Endothelial cell of umbilical vein (primary cell): ENCODE measurements at regions not wholly inside any gene's neighbourhood (a gene's known extent, or its start where the extent isn't known, plus 50 kb on each side); places are given as distances from the start of the nearest gene placed in this dataset.

ENCODE experiments used
- BruUV-seq: library from RNA; stranded (reverse); fragments of 400-500 nt; replicated peaks from 2 replicates; lab custom pipeline; 2021; lab: Mats Ljungman, UMichigan
- CTCF ChIA-PET: fragments of 300-600, 350-600 bp; sonication (Branson Sonifier 250); formaldehyde crosslinking; loops from one replicate; lab custom pipeline; 2021; ENCODE audit warnings: antibody characterized with exemption, inconsistent platforms; lab: Charles Lee
- POLR2A ChIA-PET: fragments of 300-600, 350-600 bp; sonication (Branson Sonifier 250); formaldehyde crosslinking; loops from one replicate; lab custom pipeline; 2021; ENCODE audit warnings: antibody characterized with exemption, inconsistent platforms; lab: Charles Lee
- DNase-seq: peaks from one replicate; pipeline ENCODE4 v3.0.0-alpha.2; 2011; ENCODE audit warnings: low read depth, low spot score
- FAIRE-seq: peaks from 2 replicates; lab custom pipeline; 2011; peaks lifted over from hg19 to GRCh38; lab: Jason Lieb, UNC
- H2AFZ ChIP-seq: 2 replicates; pipeline ENCODE4 v1.6.0; 2012; ENCODE audit warnings: low read depth, low read length, control low read depth, inconsistent platforms
- H3K27ac ChIP-seq: 2 replicates; pipeline ENCODE4 v1.5.1; 2011; ENCODE audit warnings: low read depth, mild to moderate bottlenecking, control low read depth, low read length, moderate library complexity; ENCODE audit not compliant: insufficient read depth
- H3K27me3 ChIP-seq, 2 experiments: 2 replicates each; pipeline versions ENCODE4 v1.6.0 to v1.6.1; 2011; ENCODE audit warnings: low read length in 2 of 2, mixed read lengths in 1 of 2; ENCODE audit not compliant: control insufficient read depth in 2 of 2, insufficient read depth in 2 of 2
- H3K36me3 ChIP-seq, 2 experiments: 2 replicates in 1 of 2; 3 replicates in 1 of 2; pipeline ENCODE4 v1.5.1; 2011; ENCODE audit warnings: low read length in 2 of 2, mild to moderate bottlenecking in 1 of 2, moderate library complexity in 1 of 2; ENCODE audit not compliant: control insufficient read depth in 2 of 2, insufficient read depth in 2 of 2; ENCODE audit errors: extremely low read depth in 1 of 2
- H3K4me1 ChIP-seq: 3 replicates; pipeline ENCODE4 v1.5.1; 2011; ENCODE audit warnings: mild to moderate bottlenecking, low read length; ENCODE audit not compliant: control insufficient read depth, insufficient read depth; ENCODE audit errors: extremely low read depth
- H3K4me2 ChIP-seq: 2 replicates; pipeline ENCODE4 v1.6.1; 2011; ENCODE audit warnings: low read length, control low read depth, mixed read lengths; ENCODE audit not compliant: insufficient read depth
- H3K4me3 ChIP-seq, 3 experiments: fragments of 200-600 bp in 1 of 3; sonication (generic), shearing (Covaris generic) in 1 of 3; replicated peaks in 1 of 3; 2 replicates each; pipeline ENCODE4 v1.5.1; 2011 to 2016; ENCODE audit warnings: control low read depth in 3 of 3, low read length in 3 of 3, mild to moderate bottlenecking in 2 of 3, inconsistent platforms in 1 of 3, low read depth in 1 of 3, moderate library complexity in 1 of 3; ENCODE audit not compliant: insufficient read depth in 1 of 3
- H3K79me2 ChIP-seq: 2 replicates; pipeline ENCODE4 v1.6.0; 2012; ENCODE audit warnings: low read length, inconsistent platforms; ENCODE audit not compliant: control insufficient read depth, insufficient read depth
- H3K9ac ChIP-seq: replicated peaks from 2 replicates; pipeline ENCODE3; 2011; ENCODE audit warnings: low read length, control low read depth; ENCODE audit not compliant: insufficient read depth; ENCODE audit errors: extremely low read depth
- H3K9me1 ChIP-seq: replicated peaks from 3 replicates; pipeline ENCODE4 v1.6.0; 2011; ENCODE audit warnings: mild to moderate bottlenecking, low read length; ENCODE audit not compliant: control insufficient read depth, insufficient read depth; ENCODE audit errors: extremely low read depth
- H3K9me3 ChIP-seq: replicated peaks from 2 replicates; pipeline ENCODE4 v1.5.1; 2012; ENCODE audit warnings: low read length, inconsistent platforms; ENCODE audit not compliant: control insufficient read depth, insufficient read depth
- H4K20me1 ChIP-seq: replicated peaks from 2 replicates; pipeline ENCODE3; 2011; ENCODE audit warnings: mild to moderate bottlenecking, low read length; ENCODE audit not compliant: control insufficient read depth, insufficient read depth; ENCODE audit errors: extremely low read depth
- CTCF ChIP-seq, 2 donors: IDR thresholded peaks; 1 replicate in 1 of 2; 2 replicates in 1 of 2; pipeline ENCODE4 v1.5.1; 2011; ENCODE audit warnings: low read length in 2 of 2, mild to moderate bottlenecking in 2 of 2, moderate library complexity in 2 of 2, control low read depth in 1 of 2, inconsistent platforms in 1 of 2, low read depth in 1 of 2; ENCODE audit not compliant: insufficient read depth in 1 of 2; ENCODE audit errors: extremely low read depth in 1 of 2
- EZH2 ChIP-seq: IDR thresholded peaks from 2 replicates; pipeline ENCODE4 v1.6.1; 2012; ENCODE audit warnings: borderline replicate concordance, low read depth, mild to moderate bottlenecking, moderate library complexity, low read length, inconsistent platforms; ENCODE audit not compliant: severe bottlenecking
- GATA2 ChIP-seq: IDR thresholded peaks from 2 replicates; pipeline ENCODE4 v1.7.0; 2011; ENCODE audit warnings: low read depth, mild to moderate bottlenecking, moderate library complexity, mixed read lengths, low read length; ENCODE audit not compliant: insufficient read length, insufficient read depth
- JUN ChIP-seq: IDR thresholded peaks from 2 replicates; pipeline ENCODE4 v1.6.1; 2011; ENCODE audit warnings: borderline replicate concordance, low read depth; ENCODE audit not compliant: insufficient read length, insufficient read depth
- MYC ChIP-seq: IDR thresholded peaks from one replicate; pipeline ENCODE4 v1.6.1; 2011; ENCODE audit warnings: mild to moderate bottlenecking, low read depth, low read length
- POLR2A ChIP-seq: IDR thresholded peaks from 2 replicates; pipeline ENCODE4 v1.6.1; 2012; ENCODE audit warnings: low read depth, mild to moderate bottlenecking, control low read depth, low read length
- POLR2AphosphoS5 ChIP-seq: IDR thresholded peaks from 2 replicates; pipeline ENCODE4 v1.6.1; 2012; ENCODE audit warnings: low read depth, mild to moderate bottlenecking, control low read depth, low read length, moderate library complexity; ENCODE audit not compliant: insufficient read depth
- dilution Hi-C: fragments of 300-500 bp; cut with MboI; formaldehyde crosslinking; loops from one replicate; pipeline ENCODE4 v1.15.0; 2019; ENCODE audit warnings: low sequenced_read_pairs; ENCODE audit not compliant: extremely low pct_ligation_motif_present
- intact Hi-C: fragments of 100-400 bp; cut with micrococcal nuclease; formaldehyde crosslinking; loops from one replicate; pipeline ENCODE4 v1.10.0; 2022

GRCh38 chr13:90118467-90119071 is 1228.9 kb upstream of the MIR17HG start:
- FAIRE-seq, result no peak
- Histone ChIP-seq H3K4me1 (no peaks in the 10 kb centered on the region), H3K79me2 (no peaks in the 10 kb centered on the region), H4K20me1 (no peaks in the 10 kb centered on the region), H3K4me3 (no peak overlapping the region), H3K36me3 (no peaks in the 10 kb centered on the region), H3K4me2 (no peak overlapping the region), H3K27me3 (no peaks in the 10 kb centered on the region), H3K9me3 (no peaks in the 10 kb centered on the region), H3K9ac (no peak overlapping the region), H3K9me1 (no peaks in the 10 kb centered on the region), H3K27ac (no peak overlapping the region), H2AFZ (no peak overlapping the region)
- POLR2A ChIA-PET, result no interaction called here
- intact Hi-C loops (no loop called here), dilution Hi-C loops (no loop called here)
- no TSS peak for BruUV-seq
- DNase-seq, result no peak
- CTCF ChIA-PET, result no interaction called here
- TF ChIP-seq CTCF (IDR thresholded peaks at IDR 0.05; ENCODE audit: extremely low read depth in 1 of 2, insufficient read depth in 1 of 2, low read depth in 1 of 2, low read length in 2 of 2) (no peak), POLR2AphosphoS5 (no peak), MYC (no peak), EZH2 (no peak), POLR2A (no peak), JUN (no peak), GATA2 (no peak)
